GM19023 (cell line): ENCODE measurements at regions not wholly inside any gene's neighbourhood (a gene's known extent, or its start where the extent isn't known, plus 50 kb on each side); places are given as distances from the start of the nearest gene placed in this dataset.

Experiments
- ATAC-seq: cut with Tn5 transposase; IDR thresholded peaks from one replicate; pipeline ENCODE4 v1.9.1; 2021; ENCODE audit warnings: mild to moderate bottlenecking, moderate library complexity; ENCODE audit not compliant: unreplicated experiment

GRCh38 chr14:86597279-86597678 lies 1067.3 kb downstream of the FLRT2 start:
- ATAC-seq: no peak

GRCh38 chr14:86596024-86596423 lies 1066.1 kb downstream of the FLRT2 start:
- no peak for ATAC-seq

GRCh38 chr14:86575141-86575540 lies 1045.2 kb downstream of the FLRT2 start:
- no peak for ATAC-seq

- ATAC-seq: no peak
Measured at GRCh38 chr14:86574778-86575129, 1044.8 kb downstream of the FLRT2 start.

GRCh38 chr14:86574051-86574777 lies 1044.3 kb downstream of the FLRT2 start:
- ATAC-seq: no peak

- ATAC-seq: no peak
Measured at GRCh38 chr14:86570371-86570770, 1040.4 kb downstream of the FLRT2 start.

- no peak for ATAC-seq
Measured at GRCh38 chr14:86543521-86543920, 1013.6 kb downstream of the FLRT2 start.

- no peak for ATAC-seq
Measured at GRCh38 chr14:86541972-86542371, 1012.0 kb downstream of the FLRT2 start.

- no peak for ATAC-seq
Measured at GRCh38 chr14:86540636-86541247, 1010.8 kb downstream of the FLRT2 start.

GRCh38 chr14:86539361-86540070 lies 1009.6 kb downstream of the FLRT2 start:
- ATAC-seq: no peak

- no peak for ATAC-seq
Measured at GRCh38 chr14:86533834-86534233, 1003.9 kb downstream of the FLRT2 start.

- ATAC-seq: no peak
Measured at GRCh38 chr14:86532219-86532618, 1002.3 kb downstream of the FLRT2 start.

GRCh38 chr14:86530457-86530856 lies 1000.5 kb downstream of the FLRT2 start:
- ATAC-seq: no peak

GRCh38 chr14:86527312-86527711 lies 997.4 kb downstream of the FLRT2 start:
- ATAC-seq: no peak

GRCh38 chr14:86525673-86526072 lies 995.7 kb downstream of the FLRT2 start:
- ATAC-seq: no peak

- no peak for ATAC-seq
Measured at GRCh38 chr14:86521843-86522242, 991.9 kb downstream of the FLRT2 start.

GRCh38 chr14:86521031-86521730 lies 991.2 kb downstream of the FLRT2 start:
- no peak for ATAC-seq

- ATAC-seq: no peak
Measured at GRCh38 chr14:86518298-86518697, 988.4 kb downstream of the FLRT2 start.

- ATAC-seq: no peak
Measured at GRCh38 chr14:86515195-86515594, 985.3 kb downstream of the FLRT2 start.

GRCh38 chr14:86513564-86513963 lies 983.6 kb downstream of the FLRT2 start:
- no peak for ATAC-seq

GRCh38 chr14:86513056-86513455 lies 983.1 kb downstream of the FLRT2 start:
- ATAC-seq: no peak

- no peak for ATAC-seq
Measured at GRCh38 chr14:86510491-86510890, 980.5 kb downstream of the FLRT2 start.
